LNCAP (cell line): ENCODE measurements at regions not wholly inside any gene's neighbourhood (a gene's known extent, or its start where the extent isn't known, plus 50 kb on each side); places are given as distances from the start of the nearest gene placed in this dataset.

Experiments used
- TF ChIP-seq, protein P1 (sequence below): fragments of 450-650 bp; IDR thresholded peaks from 2 replicates; pipeline ENCODE4 v1.5.1; 2017; ENCODE audit warnings: mild to moderate bottlenecking

DNA sequence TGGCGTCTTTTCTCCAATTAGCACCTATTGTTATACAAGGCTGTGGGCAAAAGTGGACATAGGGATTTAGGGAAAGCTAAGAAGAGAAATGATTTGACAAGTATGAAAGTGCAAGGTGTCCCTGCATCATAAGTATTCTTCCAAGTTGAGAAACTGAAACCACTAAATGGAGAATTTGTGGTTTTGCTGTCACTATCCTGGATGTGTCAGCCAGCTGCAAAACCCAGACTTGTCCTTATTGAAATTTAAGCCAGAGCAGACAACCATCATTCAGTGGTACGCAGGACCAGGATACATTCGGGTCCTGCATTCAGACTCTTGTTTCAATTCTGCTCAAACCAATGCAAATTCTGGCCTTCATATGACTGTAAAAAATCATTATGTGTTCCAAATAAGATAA is 384.8 kb upstream of the TGFBR2 start:
- TF ChIP-seq, protein P1, sequence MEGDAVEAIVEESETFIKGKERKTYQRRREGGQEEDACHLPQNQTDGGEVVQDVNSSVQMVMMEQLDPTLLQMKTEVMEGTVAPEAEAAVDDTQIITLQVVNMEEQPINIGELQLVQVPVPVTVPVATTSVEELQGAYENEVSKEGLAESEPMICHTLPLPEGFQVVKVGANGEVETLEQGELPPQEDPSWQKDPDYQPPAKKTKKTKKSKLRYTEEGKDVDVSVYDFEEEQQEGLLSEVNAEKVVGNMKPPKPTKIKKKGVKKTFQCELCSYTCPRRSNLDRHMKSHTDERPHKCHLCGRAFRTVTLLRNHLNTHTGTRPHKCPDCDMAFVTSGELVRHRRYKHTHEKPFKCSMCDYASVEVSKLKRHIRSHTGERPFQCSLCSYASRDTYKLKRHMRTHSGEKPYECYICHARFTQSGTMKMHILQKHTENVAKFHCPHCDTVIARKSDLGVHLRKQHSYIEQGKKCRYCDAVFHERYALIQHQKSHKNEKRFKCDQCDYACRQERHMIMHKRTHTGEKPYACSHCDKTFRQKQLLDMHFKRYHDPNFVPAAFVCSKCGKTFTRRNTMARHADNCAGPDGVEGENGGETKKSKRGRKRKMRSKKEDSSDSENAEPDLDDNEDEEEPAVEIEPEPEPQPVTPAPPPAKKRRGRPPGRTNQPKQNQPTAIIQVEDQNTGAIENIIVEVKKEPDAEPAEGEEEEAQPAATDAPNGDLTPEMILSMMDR, result no peak

DNA sequence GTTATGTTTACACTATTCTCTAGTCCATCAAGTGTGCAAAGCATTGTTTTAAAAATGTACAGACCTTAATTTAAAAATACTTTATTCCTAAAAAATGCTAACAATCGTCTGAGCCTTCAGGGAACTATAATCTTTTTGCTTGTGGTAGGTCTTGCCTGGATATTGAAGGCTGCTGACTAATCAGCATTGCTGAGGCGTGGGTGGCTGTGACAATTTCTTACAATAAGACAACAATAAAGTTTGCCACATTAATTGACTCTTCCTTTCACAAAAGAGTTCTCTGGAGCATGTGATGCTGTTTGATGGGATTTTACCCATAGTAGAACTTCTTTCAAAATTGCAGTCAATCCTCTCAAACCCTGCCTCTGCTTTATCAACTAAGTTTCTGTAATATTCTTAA is 384.0 kb upstream of the TGFBR2 start:
- TF ChIP-seq, protein P1, result no peak

DNA sequence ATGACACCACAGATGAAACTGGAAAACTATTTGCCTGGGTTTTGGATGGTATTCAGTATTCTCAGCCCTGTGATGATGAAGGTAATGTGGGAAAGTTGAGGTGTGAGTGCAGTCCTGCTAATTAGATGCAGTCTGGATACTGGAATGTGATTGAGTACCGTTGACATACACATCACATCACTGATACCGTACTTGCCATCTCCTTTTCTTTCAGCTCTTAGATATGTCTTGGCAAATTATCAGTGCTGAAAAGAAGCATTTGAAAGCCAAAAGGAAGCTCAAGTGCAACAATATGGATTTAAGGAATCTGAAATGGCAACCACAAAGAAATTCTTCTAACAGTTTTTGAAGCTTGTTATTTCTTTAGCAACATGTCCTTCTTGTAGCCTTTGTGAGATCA is 381.4 kb upstream of the TGFBR2 start:
- TF ChIP-seq, protein P1, result no peak

DNA sequence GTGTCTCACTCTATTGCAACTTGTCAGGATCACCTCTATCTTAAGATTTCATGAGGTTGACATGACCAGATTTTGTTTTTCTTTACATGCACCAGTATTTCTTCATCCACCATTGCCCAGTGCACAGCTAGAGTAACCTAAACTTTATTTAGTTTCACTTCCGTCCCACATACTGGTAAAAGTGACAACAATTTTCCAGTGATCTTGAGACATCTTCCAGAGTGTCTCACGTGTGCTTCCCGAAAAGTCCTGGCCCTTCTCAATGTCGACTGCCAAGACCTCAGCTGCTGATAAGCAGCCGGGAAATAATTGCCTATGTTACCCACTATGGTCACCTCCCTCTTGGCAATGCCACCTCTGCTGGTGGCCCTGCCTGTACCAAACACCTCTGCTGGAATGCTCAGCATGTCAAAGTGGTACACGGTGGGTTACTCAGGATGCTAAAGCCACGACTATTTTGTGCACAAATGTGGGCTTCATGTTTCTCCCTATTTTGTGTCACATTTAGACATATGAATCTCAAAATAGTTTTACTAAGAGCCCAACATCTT is 379.7 kb upstream of the TGFBR2 start:
- TF ChIP-seq, protein P1, result no peak

DNA sequence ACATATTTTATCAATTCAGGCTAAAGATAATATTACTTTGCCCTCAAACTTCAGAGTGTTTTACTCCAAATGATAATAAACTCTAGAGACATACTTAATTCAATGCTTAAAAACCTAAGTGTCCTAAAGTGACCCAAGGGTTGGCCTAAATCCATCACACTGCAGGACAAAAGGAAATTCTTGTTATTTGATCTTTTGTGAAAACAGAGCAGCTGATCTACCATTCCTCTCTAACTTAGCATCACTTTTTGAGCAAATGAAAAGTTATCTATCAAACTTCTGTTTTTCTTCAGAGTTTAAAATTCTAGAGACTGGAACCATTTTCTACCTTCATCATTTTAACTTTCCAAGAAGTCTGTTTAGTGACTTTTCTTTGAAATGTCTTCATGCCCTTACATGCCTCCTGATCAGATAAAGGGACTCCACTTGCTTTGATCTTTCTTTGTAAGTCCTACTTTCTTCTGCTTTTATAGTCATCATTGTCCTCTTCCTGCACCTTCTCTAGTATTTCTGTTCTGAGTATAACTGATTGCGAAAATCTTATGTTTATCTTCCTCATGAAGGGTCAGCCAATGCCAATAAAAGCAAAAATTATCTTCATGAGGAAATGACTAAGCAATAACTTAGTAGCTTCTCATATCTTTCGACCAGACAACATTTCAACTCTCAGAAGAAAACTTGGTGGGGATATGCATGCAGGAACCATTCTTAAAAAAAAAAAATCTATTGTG is 378.7 kb upstream of the TGFBR2 start:
- TF ChIP-seq, protein P1, result no peak

DNA sequence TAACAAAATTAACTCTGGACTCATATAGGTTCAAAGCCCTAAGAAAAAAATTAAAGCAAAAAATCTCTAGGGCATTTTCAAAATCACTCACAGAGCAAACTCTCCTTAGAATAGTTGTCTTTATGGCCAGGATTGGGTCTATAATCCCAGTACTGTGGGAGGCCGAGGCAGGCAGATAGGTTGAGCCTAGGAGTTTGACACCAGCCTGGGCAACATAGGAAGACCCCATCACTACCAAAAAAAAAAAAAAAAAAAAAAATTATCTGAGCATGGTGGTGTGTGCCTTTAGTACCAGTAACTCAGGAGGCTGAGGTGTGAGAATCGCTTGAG is 378.1 kb upstream of the TGFBR2 start:
- TF ChIP-seq, protein P1, result no peak

DNA sequence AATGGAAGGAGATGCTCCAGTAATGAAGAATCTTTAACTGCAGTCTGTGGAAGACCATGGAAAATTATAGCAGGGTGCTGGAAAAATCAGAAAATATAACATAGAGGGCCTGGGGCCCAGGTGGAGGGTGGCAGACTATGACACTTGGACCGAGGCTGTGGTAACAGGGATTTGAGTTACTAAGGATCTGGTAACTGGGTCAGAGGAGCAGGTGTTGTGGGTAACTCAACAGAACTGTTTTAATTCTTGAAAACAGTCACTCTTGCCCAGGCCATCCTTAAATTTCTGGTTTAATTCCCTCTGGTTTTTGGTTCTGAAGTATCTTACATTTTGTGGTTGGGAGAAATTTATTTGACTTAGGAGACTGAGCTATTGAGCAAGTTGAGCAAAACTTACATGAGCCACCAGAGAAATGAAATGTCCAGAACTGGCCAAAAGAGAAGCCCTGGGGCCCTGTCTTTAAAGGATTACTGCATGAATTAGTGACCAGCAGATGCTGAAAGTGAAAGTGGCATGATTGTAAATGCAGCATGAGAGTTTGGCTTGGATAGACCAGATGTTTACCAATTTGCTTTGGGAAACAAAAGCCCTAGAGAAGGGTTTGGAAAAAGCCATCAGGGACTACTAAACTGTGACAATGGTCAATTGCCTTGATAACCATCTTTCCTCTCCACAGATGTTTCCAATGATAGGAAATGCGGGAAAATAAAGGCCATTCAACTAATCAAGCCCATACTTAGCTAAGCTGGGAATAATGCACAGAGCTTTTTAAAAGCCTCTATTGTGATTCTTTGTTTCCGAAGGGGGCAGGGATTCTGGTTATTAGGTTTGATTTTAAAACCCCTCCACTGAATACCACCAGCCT is 374.9 kb upstream of the TGFBR2 start:
- TF ChIP-seq, protein P1, result no peak
